GM21737 (cell line): ENCODE measurements at regions not wholly inside any gene's neighbourhood (a gene's known extent, or its start where the extent isn't known, plus 50 kb on each side); places are given as distances from the start of the nearest gene placed in this dataset.

Experiments used
- ATAC-seq: cut with Tn5 transposase; IDR thresholded peaks from one replicate; pipeline ENCODE4 v1.9.1; 2021; ENCODE audit warnings: mild to moderate bottlenecking, moderate library complexity; ENCODE audit not compliant: unreplicated experiment

- ATAC-seq, result no peak
Measured at GRCh38 chr5:2505217-2505616, 246.3 kb downstream of the IRX2 start.

GRCh38 chr5:2502970-2503594, 248.4 kb downstream of the IRX2 start:
- no peak for ATAC-seq

- no peak for ATAC-seq
Measured at GRCh38 chr5:2499917-2500316, 251.6 kb downstream of the IRX2 start.

GRCh38 chr5:2496891-2497290, 254.6 kb downstream of the IRX2 start:
- ATAC-seq, result no peak

- ATAC-seq, result no peak
Measured at GRCh38 chr5:2496126-2496525, 255.4 kb downstream of the IRX2 start.

- ATAC-seq, result no peak
Measured at GRCh38 chr5:2493356-2493755, 258.1 kb downstream of the IRX2 start.

- ATAC-seq, result no peak
Measured at GRCh38 chr5:2492476-2492875, 259.0 kb downstream of the IRX2 start.

GRCh38 chr5:2491846-2492245, 259.6 kb downstream of the IRX2 start:
- no peak for ATAC-seq

GRCh38 chr5:2489306-2489705, 262.2 kb downstream of the IRX2 start:
- ATAC-seq, result no peak

GRCh38 chr5:2488593-2488992, 262.9 kb downstream of the IRX2 start:
- ATAC-seq, result no peak

GRCh38 chr5:2487152-2487763, 264.2 kb downstream of the IRX2 start:
- no peak for ATAC-seq

GRCh38 chr5:2486373-2486772, 265.1 kb downstream of the IRX2 start:
- ATAC-seq, result no peak

GRCh38 chr5:2482778-2483177, 268.7 kb downstream of the IRX2 start:
- ATAC-seq, result no peak

GRCh38 chr5:2480871-2481270, 270.6 kb downstream of the IRX2 start:
- no peak for ATAC-seq

- no peak for ATAC-seq
Measured at GRCh38 chr5:2475902-2476301, 275.6 kb downstream of the IRX2 start.

- no peak for ATAC-seq
Measured at GRCh38 chr5:2472670-2473069, 278.8 kb downstream of the IRX2 start.

- ATAC-seq, result no peak
Measured at GRCh38 chr5:2471152-2471879, 280.2 kb downstream of the IRX2 start.

GRCh38 chr5:2466966-2467365, 284.5 kb downstream of the IRX2 start:
- ATAC-seq, result no peak

- no peak for ATAC-seq
Measured at GRCh38 chr5:2465383-2465782, 286.1 kb downstream of the IRX2 start.

- ATAC-seq, result no peak
Measured at GRCh38 chr5:2464141-2464540, 287.3 kb downstream of the IRX2 start.

GRCh38 chr5:2461701-2462691, 289.5 kb downstream of the IRX2 start:
- no peak for ATAC-seq
